Natural killer cell (primary cell): ENCODE measurements at regions not wholly inside any gene's neighbourhood (a gene's known extent, or its start where the extent isn't known, plus 50 kb on each side); places are given as distances from the start of the nearest gene placed in this dataset.

Experiments
- ATAC-seq, 3 donors: fragments of 150-1000 bp in 2 of 3; fragments of 200-7000 bp in 1 of 3; cut with Tn5 transposase; 1 replicate in 1 of 3; 2 replicates in 2 of 3; pipeline ENCODE4 v1.10.0; 2021; ENCODE audit warnings: mild to moderate bottlenecking in 2 of 3, moderate library complexity in 2 of 3
- DNase-seq, 2 donors: peaks; one replicate each; pipeline versions ENCODE4 v3.0.0 to v3.0.0-alpha.2; 2013 to 2021; ENCODE audit warnings: mixed read lengths in 1 of 2
- H3K27ac ChIP-seq: one replicate; pipeline ENCODE4 v1.5.1; 2013; ENCODE audit warnings: mild to moderate bottlenecking, low read length
- H3K27me3 ChIP-seq: one replicate; pipeline ENCODE4 v1.6.1; 2013; ENCODE audit warnings: low read length; ENCODE audit not compliant: control insufficient read depth, insufficient read depth
- H3K36me3 ChIP-seq: one replicate; pipeline ENCODE4 v1.6.1; 2013; ENCODE audit warnings: low read length; ENCODE audit not compliant: control insufficient read depth, insufficient read depth
- H3K4me1 ChIP-seq: one replicate; pipeline ENCODE4 v1.6.1; 2013; ENCODE audit warnings: low read length; ENCODE audit not compliant: control insufficient read depth, insufficient read depth
- H3K4me3 ChIP-seq: one replicate; pipeline ENCODE4 v1.5.1; 2013; ENCODE audit warnings: low read length
- H3K9me3 ChIP-seq: one replicate; pipeline ENCODE4 v1.6.1; 2013; ENCODE audit warnings: low read length; ENCODE audit not compliant: control insufficient read depth, insufficient read depth
- H3K27ac Mint-ChIP-seq, 2 donors: one replicate each; pipeline ENCODE4 v1.8.0; 2022; ENCODE audit warnings: mild to moderate bottlenecking in 2 of 2, mixed read lengths in 2 of 2, moderate library complexity in 1 of 2
- H3K27me3 Mint-ChIP-seq, 2 donors: one replicate each; pipeline ENCODE4 v1.8.0; 2022; ENCODE audit warnings: low read depth in 2 of 2, mixed read lengths in 2 of 2
- H3K36me3 Mint-ChIP-seq: one replicate; pipeline ENCODE4 v1.8.0; 2022; ENCODE audit warnings: mixed read lengths
- H3K4me1 Mint-ChIP-seq, 2 donors: one replicate each; pipeline ENCODE4 v1.8.0; 2022; ENCODE audit warnings: mixed read lengths in 2 of 2
- H3K4me3 Mint-ChIP-seq: one replicate; pipeline ENCODE4 v1.8.0; 2022; ENCODE audit warnings: mild to moderate bottlenecking, moderate library complexity, mixed read lengths
- H3K9me3 Mint-ChIP-seq, 2 donors: one replicate each; pipeline ENCODE4 v1.8.0; 2022; ENCODE audit warnings: mixed read lengths in 2 of 2
- CTCF ChIP-seq: fragments of 200-600 bp; IDR thresholded peaks from one replicate; pipeline ENCODE4 v1.8.0; 2022; ENCODE audit warnings: antibody characterized with exemption
- WGBS: methylation state at CpG from one replicate; pipeline ENCODE4 v1.1.7; 2013; ENCODE audit warnings: missing lambda C conversion rate; ENCODE audit not compliant: insufficient coverage; 5-methylcytosine and 5-hydroxymethylcytosine counted together
- intact Hi-C: fragments of 100-400 bp; cut with micrococcal nuclease; formaldehyde crosslinking; loops from one replicate; pipeline ENCODE4 v1.14.2; 2022

- Histone ChIP-seq H3K27ac (no peak overlapping the region), H3K4me1 (no peaks in the 10 kb centered on the region), H3K36me3 (no peaks in the 10 kb centered on the region), H3K27me3 (no peaks in the 10 kb centered on the region), H3K4me3 (no peak overlapping the region), H3K9me3 (no peaks in the 10 kb centered on the region)
- Mint-ChIP-seq H3K4me3 (no peak overlapping the region), H3K9me3 (peaks cover 6 to 15% of the 10 kb centered on the region in 2 donors), H3K36me3 (no peaks in the 10 kb centered on the region), H3K27ac (no peak overlapping the region), H3K4me1 (no peaks in the 10 kb centered on the region), H3K27me3 (peaks cover 0 to 9% of the 10 kb centered on the region in 2 donors)
- no peak for TF ChIP-seq CTCF
- intact Hi-C loops: no loop called here
- DNase-seq (no peak), ATAC-seq (no peak)
- 90% methylated on average over 3 of the region's 3 CpGs for WGBS
Observed at GRCh38 chr2:145824384-145824783, 1304.5 kb upstream of the ZEB2 start.

GRCh38 chr2:145822892-145823534 lies 1303.1 kb upstream of the ZEB2 start:
- no peak for ATAC-seq
- H3K4me3 ChIP-seq: no peak overlapping the region
- Mint-ChIP-seq H3K27ac (no peak overlapping the region), H3K4me3 (no peak overlapping the region), H3K36me3 (no peaks in the 10 kb centered on the region), H3K27me3 (peaks cover 0 to 10% of the 10 kb centered on the region in 2 donors), H3K4me1 (no peaks in the 10 kb centered on the region), H3K9me3 (peaks cover 7 to 15% of the 10 kb centered on the region in 2 donors)
- intact Hi-C loops: no loop called here
- no peak for DNase-seq
- H3K4me1 ChIP-seq: no peaks in the 10 kb centered on the region
- no peak overlapping the region for H3K27ac ChIP-seq
- no peaks in the 10 kb centered on the region for H3K9me3 ChIP-seq
- WGBS: 92% methylated on average over 1 of the region's 2 CpGs
- H3K27me3 ChIP-seq: no peaks in the 10 kb centered on the region
- no peak for TF ChIP-seq CTCF
- no peaks in the 10 kb centered on the region for H3K36me3 ChIP-seq

- no peak for TF ChIP-seq CTCF
- H3K9me3 ChIP-seq: no peaks in the 10 kb centered on the region
- Mint-ChIP-seq H3K4me3 (no peak overlapping the region), H3K27me3 (peaks cover 0 to 7% of the 10 kb centered on the region in 2 donors), H3K36me3 (no peaks in the 10 kb centered on the region), H3K9me3 (peaks cover 2 to 5% of the 10 kb centered on the region in 2 donors), H3K4me1 (no peaks in the 10 kb centered on the region), H3K27ac (no peak overlapping the region)
- no peaks in the 10 kb centered on the region for H3K4me1 ChIP-seq
- no peak overlapping the region for H3K27ac ChIP-seq
- no peak overlapping the region for H3K4me3 ChIP-seq
- no peaks in the 10 kb centered on the region for H3K36me3 ChIP-seq
- no peak for DNase-seq
- intact Hi-C loops: no loop called here
- no peak for ATAC-seq
- H3K27me3 ChIP-seq: no peaks in the 10 kb centered on the region
Observed at GRCh38 chr2:145820651-145821050, 1300.7 kb upstream of the ZEB2 start.

GRCh38 chr2:145818890-145819504 lies 1299.1 kb upstream of the ZEB2 start:
- H3K36me3 Mint-ChIP-seq: no peaks in the 10 kb centered on the region
- peaks cover 0 to 7% of the 10 kb centered on the region in 2 donors for H3K27me3 Mint-ChIP-seq
- no peak for ATAC-seq
- Histone ChIP-seq H3K9me3 (no peaks in the 10 kb centered on the region), H3K27me3 (no peaks in the 10 kb centered on the region), H3K27ac (no peak overlapping the region), H3K4me3 (no peak overlapping the region), H3K4me1 (no peaks in the 10 kb centered on the region), H3K36me3 (no peaks in the 10 kb centered on the region)
- intact Hi-C loops: no loop called here
- H3K4me1 Mint-ChIP-seq: no peaks in the 10 kb centered on the region
- TF ChIP-seq CTCF: no peak
- no peak for DNase-seq
- H3K27ac Mint-ChIP-seq: no peak overlapping the region
- peaks cover 4 to 7% of the 10 kb centered on the region in 2 donors for H3K9me3 Mint-ChIP-seq
- H3K4me3 Mint-ChIP-seq: no peak overlapping the region
